ENCODE measurements at regions not wholly inside any gene's neighbourhood (a gene's known extent, or its start where the extent isn't known, plus 50 kb on each side); places are given as distances from the start of the nearest gene placed in this dataset.

- no peak for DNase-seq (ENCODE audit: low spot score)
- no peaks in the 10 kb centered on the region for H3K36me3 ChIP-seq
- no peaks in the 10 kb centered on the region for H3K4me1 ChIP-seq (replicated peaks)
- H3K27ac ChIP-seq, result no peak overlapping the region
- no peak for TF ChIP-seq POLR2AphosphoS5 (IDR thresholded peaks at IDR 0.05)
- TF ChIP-seq CTCF (IDR thresholded peaks at IDR 0.05), result no peak
- TF ChIP-seq POLR2A (IDR thresholded peaks at IDR 0.05), result no peak
- no peaks in the 10 kb centered on the region for H3K27me3 ChIP-seq (replicated peaks; ENCODE audit: insufficient read depth)
- WGBS, result 76% methylated on average over 5 of the region's 5 CpGs
- intact Hi-C loops (cut with DNase I), result no loop called here
- no peak overlapping the region for H3K4me3 ChIP-seq
- H3K9me3 ChIP-seq, result no peaks in the 10 kb centered on the region
These were observed 235.1 kb upstream of the ZNF804A start for GRCh38 chr2:184363213-184363612.

GRCh38 chr2:184367211-184367610 lies 231.1 kb upstream of the ZNF804A start:
- Histone ChIP-seq H3K9me3 (no peaks in the 10 kb centered on the region), H3K4me1 (replicated peaks) (no peaks in the 10 kb centered on the region), H3K4me3 (no peak overlapping the region), H3K27ac (no peak overlapping the region), H3K36me3 (no peaks in the 10 kb centered on the region), H3K27me3 (replicated peaks; ENCODE audit: insufficient read depth) (no peaks in the 10 kb centered on the region)
- 51% methylated on average over 4 of the region's 4 CpGs for WGBS
- intact Hi-C loops (cut with DNase I), result no loop called here
- no peak for TF ChIP-seq POLR2A (IDR thresholded peaks at IDR 0.05)
- DNase-seq (ENCODE audit: low spot score), result no peak

GRCh38 chr2:184369307-184369706 lies 229.0 kb upstream of the ZNF804A start:
- no peaks in the 10 kb centered on the region for H3K27me3 ChIP-seq (replicated peaks; ENCODE audit: insufficient read depth)
- no peak overlapping the region for H3K4me3 ChIP-seq
- no peaks in the 10 kb centered on the region for H3K36me3 ChIP-seq
- DNase-seq (ENCODE audit: low spot score), result no peak
- WGBS, result 69% methylated on average over 5 of the region's 5 CpGs
- no peaks in the 10 kb centered on the region for H3K4me1 ChIP-seq (replicated peaks)
- intact Hi-C loops (cut with DNase I), result no loop called here
- TF ChIP-seq CTCF (IDR thresholded peaks at IDR 0.05) (no peak), POLR2AphosphoS5 (IDR thresholded peaks at IDR 0.05) (no peak), POLR2A (IDR thresholded peaks at IDR 0.05) (no peak)
- no peak overlapping the region for H3K27ac ChIP-seq
- no peaks in the 10 kb centered on the region for H3K9me3 ChIP-seq

GRCh38 chr2:184370954-184371353 lies 227.4 kb upstream of the ZNF804A start:
- intact Hi-C loops (cut with DNase I), result no loop called here
- TF ChIP-seq CTCF (IDR thresholded peaks at IDR 0.05) (no peak), POLR2AphosphoS5 (IDR thresholded peaks at IDR 0.05) (no peak), POLR2A (IDR thresholded peaks at IDR 0.05) (no peak)
- no peak for DNase-seq (ENCODE audit: low spot score)
- Histone ChIP-seq H3K36me3 (no peaks in the 10 kb centered on the region), H3K27ac (no peak overlapping the region), H3K27me3 (replicated peaks; ENCODE audit: insufficient read depth) (no peaks in the 10 kb centered on the region), H3K4me1 (replicated peaks) (no peaks in the 10 kb centered on the region), H3K9me3 (no peaks in the 10 kb centered on the region), H3K4me3 (no peak overlapping the region)

- WGBS, result 50% methylated on average over 1 of the region's 1 CpG
- no peak for DNase-seq (ENCODE audit: low spot score)
- H3K4me3 ChIP-seq, result no peak overlapping the region
- no peaks in the 10 kb centered on the region for H3K36me3 ChIP-seq
- no peaks in the 10 kb centered on the region for H3K9me3 ChIP-seq
- H3K27ac ChIP-seq, result no peak overlapping the region
- intact Hi-C loops (cut with DNase I), result no loop called here
- no peaks in the 10 kb centered on the region for H3K4me1 ChIP-seq (replicated peaks)
- no peak for TF ChIP-seq POLR2A (IDR thresholded peaks at IDR 0.05)
- no peaks in the 10 kb centered on the region for H3K27me3 ChIP-seq (replicated peaks; ENCODE audit: insufficient read depth)
These were observed 226.7 kb upstream of the ZNF804A start for GRCh38 chr2:184371641-184372040.

- TF ChIP-seq POLR2A (IDR thresholded peaks at IDR 0.05), result no peak
- no peak for TF ChIP-seq POLR2AphosphoS5 (IDR thresholded peaks at IDR 0.05)
- no peak for TF ChIP-seq CTCF (IDR thresholded peaks at IDR 0.05)
- Histone ChIP-seq H3K9me3 (no peaks in the 10 kb centered on the region), H3K36me3 (no peaks in the 10 kb centered on the region), H3K27ac (no peak overlapping the region), H3K27me3 (replicated peaks; ENCODE audit: insufficient read depth) (no peaks in the 10 kb centered on the region), H3K4me1 (replicated peaks) (no peaks in the 10 kb centered on the region), H3K4me3 (no peak overlapping the region)
- no peak for DNase-seq (ENCODE audit: low spot score)
- intact Hi-C loops (cut with DNase I), result no loop called here
These were observed 225.8 kb upstream of the ZNF804A start for GRCh38 chr2:184372484-184372883.
